Large intestine (tissue), 3 donors: ENCODE measurements at regions not wholly inside any gene's neighbourhood (a gene's known extent, or its start where the extent isn't known, plus 50 kb on each side); places are given as distances from the start of the nearest gene placed in this dataset.

Experiments
- DNase-seq, 2 donors: peaks; one replicate each; pipeline versions ENCODE4 v3.0.0 to v3.0.0-alpha.2; 2013
- H3K27ac ChIP-seq: one replicate; pipeline ENCODE4 v1.5.1; 2013; ENCODE audit warnings: low read length
- H3K27me3 ChIP-seq: 2 replicates; pipeline ENCODE4 v1.6.1; 2013; ENCODE audit warnings: low read length; ENCODE audit not compliant: control insufficient read depth, insufficient read depth
- H3K36me3 ChIP-seq: 2 replicates; pipeline ENCODE4 v1.6.1; 2013; ENCODE audit warnings: low read length; ENCODE audit not compliant: control insufficient read depth, insufficient read depth
- H3K4me1 ChIP-seq: one replicate; pipeline ENCODE4 v1.6.1; 2013; ENCODE audit warnings: low read length; ENCODE audit not compliant: control insufficient read depth, insufficient read depth
- H3K4me3 ChIP-seq: one replicate; pipeline ENCODE4 v1.5.1; 2013; ENCODE audit warnings: low read length
- H3K9me3 ChIP-seq: one replicate; pipeline ENCODE4 v1.6.1; 2013; ENCODE audit warnings: mild to moderate bottlenecking, low read depth, low read length, moderate library complexity; ENCODE audit not compliant: control insufficient read depth
- WGBS: methylation state at CpG from one replicate; pipeline ENCODE4 v1.1.5; 2013; ENCODE audit warnings: low lambda C conversion rate; ENCODE audit not compliant: insufficient coverage; 5-methylcytosine and 5-hydroxymethylcytosine counted together

DNA sequence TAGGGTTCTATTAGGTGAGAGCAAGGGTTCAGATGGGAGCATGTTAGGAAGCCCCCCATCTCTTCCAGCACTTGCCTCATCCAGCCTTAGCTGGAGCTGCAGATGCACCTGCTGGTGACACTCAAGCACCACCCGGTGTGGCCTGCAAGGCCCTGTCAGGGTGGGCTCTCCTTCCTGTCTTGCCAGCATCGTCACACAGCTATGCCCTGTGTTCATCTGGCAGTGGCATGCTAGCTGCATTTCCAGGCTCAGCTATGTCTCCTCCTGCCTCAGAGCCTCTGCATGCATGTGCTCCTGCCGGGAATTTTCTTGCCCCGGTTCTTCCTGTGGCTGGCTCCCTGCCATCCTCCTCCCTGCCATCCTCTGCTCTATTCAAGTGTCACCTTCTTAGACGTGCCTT, 129.7 kb upstream of the KLF6 start:
- H3K27ac ChIP-seq: no peak overlapping the region

DNA sequence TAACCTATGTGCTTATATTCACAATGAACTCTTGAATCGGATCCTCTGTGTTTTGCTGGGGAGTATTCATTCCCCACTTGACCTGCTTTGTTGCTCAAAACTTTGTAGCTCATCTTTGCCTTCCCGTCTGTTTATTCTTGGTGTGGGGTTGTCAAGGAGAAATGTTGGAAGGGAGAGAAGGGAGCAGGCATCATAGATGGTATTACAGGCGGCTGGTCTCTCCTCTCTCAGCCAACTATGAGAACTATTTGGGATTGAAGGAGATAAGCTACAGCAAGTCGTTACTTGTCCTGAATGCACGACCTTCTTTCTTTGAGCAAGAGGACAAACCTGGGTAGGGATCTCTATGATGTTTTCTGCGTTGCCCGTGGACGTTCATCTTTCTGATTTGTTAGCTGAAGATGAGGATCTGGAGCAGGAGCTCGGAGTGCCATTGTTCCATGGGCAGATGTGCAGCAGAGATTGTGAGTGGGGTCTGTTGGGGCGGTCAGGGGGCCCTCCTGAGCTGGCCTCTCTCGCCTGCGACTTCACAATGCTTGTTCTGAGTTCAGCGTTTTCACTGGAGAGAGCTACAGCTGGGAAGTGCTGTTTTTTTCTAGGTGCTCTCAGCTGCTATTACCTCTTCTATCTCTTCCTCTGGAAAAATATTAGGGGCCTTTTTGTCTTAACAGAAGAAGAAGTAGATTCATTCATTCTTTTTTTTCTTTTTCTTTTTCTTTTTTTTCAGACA, 126.9 kb upstream of the KLF6 start:
- no peak overlapping the region for H3K27ac ChIP-seq

More for the DNA sequence above, 129.7 kb upstream of the KLF6 start:
- WGBS: 80% methylated on average over 1 of the region's 5 CpGs
- Histone ChIP-seq H3K9me3 (peaks cover 5% of the 10 kb centered on the region), H3K4me3 (no peak overlapping the region), H3K4me1 (no peaks in the 10 kb centered on the region), H3K36me3 (no peaks in the 10 kb centered on the region), H3K27me3 (no peaks in the 10 kb centered on the region)
- DNase-seq: no peak

GRCh38 chr10:3911241-3911640, 126.2 kb upstream of the KLF6 start:
- H3K4me3 ChIP-seq: no peak overlapping the region
- DNase-seq: no peak
- 100% methylated on average over 2 of the region's 6 CpGs for WGBS

More for the DNA sequence above, 126.9 kb upstream of the KLF6 start:
- H3K4me1 ChIP-seq: no peaks in the 10 kb centered on the region
- no peaks in the 10 kb centered on the region for H3K9me3 ChIP-seq
- DNase-seq: no peak
- no peak overlapping the region for H3K4me3 ChIP-seq
- no peaks in the 10 kb centered on the region for H3K36me3 ChIP-seq
- H3K27me3 ChIP-seq: no peaks in the 10 kb centered on the region
- 83% methylated on average over 1 of the region's 13 CpGs for WGBS

GRCh38 chr10:3909339-3909738, 124.3 kb upstream of the KLF6 start:
- Histone ChIP-seq H3K9me3 (no peaks in the 10 kb centered on the region), H3K36me3 (no peaks in the 10 kb centered on the region), H3K4me3 (no peak overlapping the region), H3K27me3 (no peaks in the 10 kb centered on the region), H3K4me1 (no peaks in the 10 kb centered on the region), H3K27ac (no peak overlapping the region)
- DNase-seq: no peak
- WGBS: no CpG with 5 or more reads among the region's 14 CpGs

More at GRCh38 chr10:3911241-3911640, 126.2 kb upstream of the KLF6 start:
- Histone ChIP-seq H3K36me3 (no peaks in the 10 kb centered on the region), H3K4me1 (no peaks in the 10 kb centered on the region), H3K27ac (no peak overlapping the region), H3K9me3 (no peaks in the 10 kb centered on the region), H3K27me3 (no peaks in the 10 kb centered on the region)

DNA sequence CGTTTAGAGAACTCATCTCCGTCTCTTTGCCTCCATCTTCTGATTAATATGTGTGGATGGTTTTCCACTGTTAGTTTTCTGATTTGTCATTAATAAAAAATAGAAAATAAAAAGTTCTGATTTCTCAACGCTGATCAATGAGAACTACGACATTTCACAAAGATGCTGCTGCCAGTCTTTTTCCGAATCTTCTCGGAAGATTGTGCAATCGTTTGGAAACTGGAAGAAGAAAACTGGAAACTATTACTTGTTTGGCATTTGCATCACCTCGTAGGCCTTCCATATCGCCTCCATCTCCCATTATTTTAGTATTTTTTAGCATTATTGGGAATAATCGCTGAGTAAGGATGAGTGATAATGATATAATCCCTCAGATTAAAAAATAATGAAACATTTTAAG, 123.2 kb upstream of the KLF6 start:
- peaks cover under 1% of the 10 kb centered on the region for H3K4me1 ChIP-seq
- no peaks in the 10 kb centered on the region for H3K36me3 ChIP-seq
- no peak overlapping the region for H3K4me3 ChIP-seq
- no peak overlapping the region for H3K27ac ChIP-seq
- WGBS: 96% methylated on average over 7 of the region's 10 CpGs
- H3K9me3 ChIP-seq: no peaks in the 10 kb centered on the region
- no peak for DNase-seq
- H3K27me3 ChIP-seq: no peaks in the 10 kb centered on the region

GRCh38 chr10:3907514-3907913, 122.5 kb upstream of the KLF6 start:
- Histone ChIP-seq H3K4me3 (no peak overlapping the region), H3K27ac (peak overlapping the region; percentile 12), H3K27me3 (no peaks in the 10 kb centered on the region), H3K4me1 (peaks cover 7% of the 10 kb centered on the region), H3K36me3 (no peaks in the 10 kb centered on the region), H3K9me3 (no peaks in the 10 kb centered on the region)
- no CpG with 5 or more reads among the region's 6 CpGs for WGBS
- DNase-seq: no peak

DNA sequence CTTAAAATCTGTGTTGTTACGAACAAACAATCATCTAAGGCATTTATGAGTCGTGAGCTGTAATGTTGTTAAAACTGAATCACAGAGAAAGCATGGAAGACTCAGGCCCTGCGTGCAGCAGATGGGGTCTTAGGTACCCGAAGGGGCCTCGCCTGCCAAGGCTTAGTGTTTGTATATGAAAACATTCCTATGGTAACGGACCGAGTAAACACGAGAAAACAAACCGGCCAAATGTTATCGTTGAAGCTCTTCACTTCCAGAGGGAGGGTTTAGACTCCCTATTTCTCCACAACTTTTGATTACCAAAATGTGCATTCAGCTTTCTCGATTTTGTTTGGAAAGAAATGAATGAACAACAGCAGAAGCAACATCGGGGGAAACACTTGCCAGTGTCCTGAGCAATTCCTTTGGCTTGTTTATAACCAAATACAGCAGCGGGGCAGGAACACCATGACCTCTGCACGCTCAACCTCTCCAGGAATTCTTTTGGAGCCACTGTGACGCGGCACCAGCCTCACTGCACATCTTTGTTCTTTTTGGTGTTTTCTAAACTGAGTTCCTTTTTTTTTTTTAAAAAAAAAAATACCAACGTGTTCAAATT, 121.6 kb upstream of the KLF6 start:
- H3K4me3 ChIP-seq: no peak overlapping the region
- no peaks in the 10 kb centered on the region for H3K27me3 ChIP-seq
- peak in 1 of 2 donors; percentile 59 for DNase-seq
- no peaks in the 10 kb centered on the region for H3K36me3 ChIP-seq
- H3K9me3 ChIP-seq: no peaks in the 10 kb centered on the region
- WGBS: no CpG with 5 or more reads among the region's 17 CpGs
- H3K27ac ChIP-seq: peak overlapping the region; percentile 12
- peaks cover 7% of the 10 kb centered on the region for H3K4me1 ChIP-seq

GRCh38 chr10:3904419-3904960, 119.5 kb upstream of the KLF6 start:
- no peak for DNase-seq
- Histone ChIP-seq H3K4me3 (no peak overlapping the region), H3K27me3 (no peaks in the 10 kb centered on the region), H3K4me1 (peaks cover 7% of the 10 kb centered on the region), H3K27ac (no peak overlapping the region), H3K36me3 (no peaks in the 10 kb centered on the region), H3K9me3 (no peaks in the 10 kb centered on the region)
- 91% methylated on average over 4 of the region's 5 CpGs for WGBS

DNA sequence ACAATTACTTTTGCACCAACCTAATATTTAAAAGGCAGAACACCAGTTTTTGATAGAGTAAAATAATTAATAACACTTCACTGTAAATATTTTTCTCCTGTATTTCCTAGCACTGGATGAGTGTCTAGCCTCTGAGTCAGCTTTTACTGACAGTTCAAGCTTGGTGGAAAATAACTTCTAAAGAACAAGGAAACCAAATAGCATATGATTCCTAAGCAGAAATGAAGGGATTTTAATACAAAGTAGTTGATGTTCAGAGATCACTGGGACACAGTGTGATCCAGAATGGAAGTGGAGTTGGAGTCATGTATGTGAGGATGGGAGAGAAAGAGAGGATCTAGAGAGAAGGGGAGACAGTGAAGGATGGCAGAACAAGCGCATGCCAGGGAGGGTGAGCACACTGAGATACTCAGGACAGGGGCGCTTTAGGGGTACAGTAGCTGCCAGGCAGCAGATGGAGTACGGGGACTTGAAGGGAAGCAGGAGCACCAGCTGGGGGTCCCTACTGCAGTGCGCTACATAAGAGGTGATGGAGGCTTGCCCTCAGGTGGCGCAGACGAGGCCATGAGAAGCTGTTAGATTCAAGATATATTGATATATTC, 117.9 kb upstream of the KLF6 start:
- no peaks in the 10 kb centered on the region for H3K9me3 ChIP-seq
- H3K27ac ChIP-seq: peak overlapping the region; percentile 79
- H3K4me1 ChIP-seq: peaks cover 7% of the 10 kb centered on the region
- no CpG with 5 or more reads among the region's 6 CpGs for WGBS
- no peaks in the 10 kb centered on the region for H3K36me3 ChIP-seq
- no peaks in the 10 kb centered on the region for H3K27me3 ChIP-seq
- no peak overlapping the region for H3K4me3 ChIP-seq
- DNase-seq: no peak

DNA sequence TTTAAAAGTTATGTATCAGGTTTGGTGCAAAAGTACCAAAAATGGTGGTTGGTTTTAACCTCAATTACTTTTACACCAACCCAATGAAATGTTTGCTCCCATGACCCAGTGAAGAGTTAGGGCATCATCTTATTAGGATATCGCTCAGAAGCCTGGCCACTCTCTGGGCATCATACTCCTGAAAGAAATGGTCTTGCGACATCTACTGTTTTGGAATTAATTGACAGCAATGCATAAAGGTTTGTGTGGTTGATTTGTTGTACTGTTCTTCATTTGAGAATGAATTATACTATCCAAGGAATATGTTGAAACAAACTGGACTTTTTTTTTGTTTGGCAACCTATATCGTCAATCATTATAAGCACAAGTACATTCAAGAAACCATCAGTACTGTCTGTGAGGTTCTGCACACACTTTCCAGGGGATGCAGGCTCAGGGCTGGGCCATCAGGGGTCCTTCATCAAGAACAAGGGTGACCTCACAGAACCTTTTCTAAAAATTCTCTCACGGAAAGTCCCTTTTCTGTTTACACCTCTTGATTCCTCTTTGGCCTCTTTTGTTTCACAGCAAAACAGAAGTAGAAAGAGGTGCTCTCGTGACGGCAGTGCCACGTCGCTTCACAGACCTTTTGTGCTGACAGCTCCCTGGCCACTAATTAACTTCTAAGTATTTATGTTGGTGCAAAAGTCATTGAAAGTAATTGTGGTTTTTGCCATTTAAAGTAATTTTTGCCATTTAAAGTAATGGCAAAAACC, 117.2 kb upstream of the KLF6 start:
- 0% methylated on average over 1 of the region's 8 CpGs for WGBS
- peak overlapping the region; percentile 79 for H3K27ac ChIP-seq
- no peaks in the 10 kb centered on the region for H3K9me3 ChIP-seq
- no peaks in the 10 kb centered on the region for H3K27me3 ChIP-seq
- peaks cover 7% of the 10 kb centered on the region for H3K4me1 ChIP-seq
- H3K36me3 ChIP-seq: no peaks in the 10 kb centered on the region
- H3K4me3 ChIP-seq: no peak overlapping the region
- peak; percentile 74 to 90 for DNase-seq
